GM19238 (cell line): ENCODE measurements at regions not wholly inside any gene's neighbourhood (a gene's known extent, or its start where the extent isn't known, plus 50 kb on each side); places are given as distances from the start of the nearest gene placed in this dataset.

Experiments
- DNase-seq: peaks from one replicate; pipeline ENCODE4 v3.0.0; 2011; ENCODE audit warnings: low spot score; ENCODE audit not compliant: insufficient read length

- DNase-seq, result no peak
Observed at GRCh38 chr10:53749439-53749838, 976.9 kb upstream of the MBL2 start.

- DNase-seq, result no peak
Observed at GRCh38 chr10:53748319-53748718, 975.7 kb upstream of the MBL2 start.

- DNase-seq, result no peak
Observed at GRCh38 chr10:53744746-53745145, 972.2 kb upstream of the MBL2 start.

GRCh38 chr10:53744176-53744575 is 971.6 kb upstream of the MBL2 start:
- no peak for DNase-seq

- no peak for DNase-seq
Observed at GRCh38 chr10:53737132-53737531, 964.5 kb upstream of the MBL2 start.

GRCh38 chr10:53726921-53727320 is 954.3 kb upstream of the MBL2 start:
- no peak for DNase-seq

- DNase-seq, result no peak
Observed at GRCh38 chr10:53724581-53724980, 952.0 kb upstream of the MBL2 start.

GRCh38 chr10:53719658-53720057 is 947.1 kb upstream of the MBL2 start:
- no peak for DNase-seq

GRCh38 chr10:53716156-53716555 is 943.6 kb upstream of the MBL2 start:
- DNase-seq, result no peak

GRCh38 chr10:53713431-53713830 is 940.8 kb upstream of the MBL2 start:
- DNase-seq, result no peak

GRCh38 chr10:53702489-53702888 is 929.9 kb upstream of the MBL2 start:
- no peak for DNase-seq

- no peak for DNase-seq
Observed at GRCh38 chr10:53701213-53701612, 928.6 kb upstream of the MBL2 start.

- no peak for DNase-seq
Observed at GRCh38 chr10:53700278-53700677, 927.7 kb upstream of the MBL2 start.

GRCh38 chr10:53699684-53700083 is 927.1 kb upstream of the MBL2 start:
- DNase-seq, result no peak

- DNase-seq, result no peak
Observed at GRCh38 chr10:53699231-53699630, 926.6 kb upstream of the MBL2 start.

- DNase-seq, result no peak
Observed at GRCh38 chr10:53697038-53697437, 924.5 kb upstream of the MBL2 start.

- DNase-seq, result no peak
Observed at GRCh38 chr10:53690524-53691240, 918.1 kb upstream of the MBL2 start.

- no peak for DNase-seq
Observed at GRCh38 chr10:53687800-53688199, 915.2 kb upstream of the MBL2 start.

GRCh38 chr10:53682885-53683284 is 910.3 kb upstream of the MBL2 start:
- no peak for DNase-seq

- DNase-seq, result no peak
Observed at GRCh38 chr10:53682458-53682857, 909.9 kb upstream of the MBL2 start.

GRCh38 chr10:53679666-53680065 is 907.1 kb upstream of the MBL2 start:
- no peak for DNase-seq

GRCh38 chr10:53675177-53675576 is 902.6 kb upstream of the MBL2 start:
- DNase-seq, result no peak

- no peak for DNase-seq
Observed at GRCh38 chr10:53667063-53667462, 894.5 kb upstream of the MBL2 start.
